ENCODE measurements at regions not wholly inside any gene's neighbourhood (a gene's known extent, or its start where the extent isn't known, plus 50 kb on each side); places are given as distances from the start of the nearest gene placed in this dataset.
"Not testable (repeated sequence)": the region's sequence is repeated elsewhere in the genome, so short reads cannot be mapped to it uniquely, and the experiment has no call there.

- DNase-seq, result not testable (repeated sequence)
These were observed 143.6 kb downstream of the IGLL1 start for GRCh38 chr22:23436354-23437106.

- DNase-seq, result not testable (repeated sequence)
These were observed 144.9 kb downstream of the IGLL1 start for GRCh38 chr22:23435186-23435585.

GRCh38 chr22:23434198-23434830, 145.8 kb downstream of the IGLL1 start:
- not testable (repeated sequence) for DNase-seq

- DNase-seq, result not testable (repeated sequence)
These were observed 146.7 kb downstream of the IGLL1 start for GRCh38 chr22:23433127-23434005.

- DNase-seq, result not testable (repeated sequence)
These were observed 147.4 kb downstream of the IGLL1 start for GRCh38 chr22:23432719-23433118.

- DNase-seq, result no peak
These were observed 148.6 kb downstream of the IGLL1 start for GRCh38 chr22:23431337-23432072.

- DNase-seq, result not testable (repeated sequence)
These were observed 155.5 kb downstream of the IGLL1 start for GRCh38 chr22:23424551-23425068.

GRCh38 chr22:23424031-23424430, 156.1 kb downstream of the IGLL1 start:
- DNase-seq, result no peak

- DNase-seq, result not testable (repeated sequence)
These were observed 157.8 kb downstream of the IGLL1 start for GRCh38 chr22:23422281-23422680.

GRCh38 chr22:23421300-23421699, 158.8 kb downstream of the IGLL1 start:
- DNase-seq, result not testable (repeated sequence)

- no peak for DNase-seq
These were observed 160.2 kb downstream of the IGLL1 start for GRCh38 chr22:23419931-23420330.

- DNase-seq, result no peak
These were observed 160.9 kb downstream of the IGLL1 start for GRCh38 chr22:23419171-23419570.

- DNase-seq, result no peak
These were observed 161.8 kb downstream of the IGLL1 start for GRCh38 chr22:23418159-23418788.

- not testable (repeated sequence) for DNase-seq
These were observed 162.8 kb downstream of the IGLL1 start for GRCh38 chr22:23417327-23417726.

- not testable (repeated sequence) for DNase-seq
These were observed 163.9 kb downstream of the IGLL1 start for GRCh38 chr22:23416169-23416690.

- DNase-seq, result no peak
These were observed 164.6 kb downstream of the IGLL1 start for GRCh38 chr22:23415490-23415851.

GRCh38 chr22:23414727-23415489, 165.2 kb downstream of the IGLL1 start:
- DNase-seq, result no peak

- DNase-seq, result no peak
These were observed 168.4 kb downstream of the IGLL1 start for GRCh38 chr22:23411739-23412138.

GRCh38 chr22:23410411-23410810, 169.7 kb downstream of the IGLL1 start:
- no peak for DNase-seq

- no peak for DNase-seq
These were observed 170.1 kb downstream of the IGLL1 start for GRCh38 chr22:23409976-23410375.

- no peak for DNase-seq
These were observed 171.8 kb downstream of the IGLL1 start for GRCh38 chr22:23408321-23408720.
